ENCODE measurements at regions not wholly inside any gene's neighbourhood (a gene's known extent, or its start where the extent isn't known, plus 50 kb on each side); places are given as distances from the start of the nearest gene placed in this dataset.
A peak's percentile ranks its signal among the peaks of the same experiment; 100 is the strongest.

GRCh38 chr1:172717722-172718465 is 59.0 kb downstream of the FASLG start:
- Histone ChIP-seq H3K4me1 (ENCODE audit: control insufficient read depth in 2 of 2, insufficient read depth in 2 of 2, low read length in 2 of 2) (peaks cover 5 to 13% of the 10 kb centered on the region in 2 donors), H3K9me3 (ENCODE audit: control insufficient read depth in 2 of 2, insufficient read depth in 1 of 2, low read length in 1 of 2) (no peaks in the 10 kb centered on the region), H3K4me3 (ENCODE audit: low read length in 2 of 2) (no peak overlapping the region), H3K27ac (ENCODE audit: low read depth in 1 of 2, low read length in 1 of 2) (no peak overlapping the region), H3K36me3 (ENCODE audit: control insufficient read depth in 2 of 2, insufficient read depth in 2 of 2, low read length in 1 of 2) (no peaks in the 10 kb centered on the region), H3K27me3 (ENCODE audit: control insufficient read depth in 2 of 2, insufficient read depth in 1 of 2, low read length in 1 of 2) (no peaks in the 10 kb centered on the region)
- DNase-seq (ENCODE audit: low read depth in 6 of 9, low spot score in 9 of 9) = no peak
- WGBS = 86% methylated on average over 3 of the region's 3 CpGs

GRCh38 chr1:172719066-172719627 is 60.2 kb downstream of the FASLG start:
- no peaks in the 10 kb centered on the region for H3K36me3 ChIP-seq (ENCODE audit: control insufficient read depth in 2 of 2, insufficient read depth in 2 of 2, low read length in 1 of 2)
- 72% methylated on average over 6 of the region's 6 CpGs for WGBS
- no peaks in the 10 kb centered on the region for H3K27me3 ChIP-seq (ENCODE audit: control insufficient read depth in 2 of 2, insufficient read depth in 1 of 2, low read length in 1 of 2)
- no peak for DNase-seq (ENCODE audit: low read depth in 6 of 9, low spot score in 9 of 9)
- no peak overlapping the region for H3K4me3 ChIP-seq (ENCODE audit: low read length in 2 of 2)
- H3K27ac ChIP-seq (ENCODE audit: low read depth in 1 of 2, low read length in 1 of 2) = no peak overlapping the region
- no peaks in the 10 kb centered on the region for H3K9me3 ChIP-seq (ENCODE audit: control insufficient read depth in 2 of 2, insufficient read depth in 1 of 2, low read length in 1 of 2)
- H3K4me1 ChIP-seq (ENCODE audit: control insufficient read depth in 2 of 2, insufficient read depth in 2 of 2, low read length in 2 of 2) = peaks cover 5 to 13% of the 10 kb centered on the region in 2 donors

- peak in 2 of 9 donors; percentile 62 to 72 for DNase-seq (ENCODE audit: low read depth in 6 of 9, low spot score in 9 of 9)
- Histone ChIP-seq H3K36me3 (ENCODE audit: control insufficient read depth in 2 of 2, insufficient read depth in 2 of 2, low read length in 1 of 2) (no peaks in the 10 kb centered on the region), H3K9me3 (ENCODE audit: control insufficient read depth in 2 of 2, insufficient read depth in 1 of 2, low read length in 1 of 2) (no peaks in the 10 kb centered on the region), H3K27ac (ENCODE audit: low read depth in 1 of 2, low read length in 1 of 2) (no peak overlapping the region), H3K4me3 (ENCODE audit: low read length in 2 of 2) (no peak overlapping the region), H3K4me1 (ENCODE audit: control insufficient read depth in 2 of 2, insufficient read depth in 2 of 2, low read length in 2 of 2) (peaks cover 5 to 13% of the 10 kb centered on the region in 2 donors), H3K27me3 (ENCODE audit: control insufficient read depth in 2 of 2, insufficient read depth in 1 of 2, low read length in 1 of 2) (no peaks in the 10 kb centered on the region)
- 25% methylated on average over 3 of the region's 3 CpGs for WGBS
Observed at GRCh38 chr1:172719694-172720138, 60.8 kb downstream of the FASLG start.

DNA sequence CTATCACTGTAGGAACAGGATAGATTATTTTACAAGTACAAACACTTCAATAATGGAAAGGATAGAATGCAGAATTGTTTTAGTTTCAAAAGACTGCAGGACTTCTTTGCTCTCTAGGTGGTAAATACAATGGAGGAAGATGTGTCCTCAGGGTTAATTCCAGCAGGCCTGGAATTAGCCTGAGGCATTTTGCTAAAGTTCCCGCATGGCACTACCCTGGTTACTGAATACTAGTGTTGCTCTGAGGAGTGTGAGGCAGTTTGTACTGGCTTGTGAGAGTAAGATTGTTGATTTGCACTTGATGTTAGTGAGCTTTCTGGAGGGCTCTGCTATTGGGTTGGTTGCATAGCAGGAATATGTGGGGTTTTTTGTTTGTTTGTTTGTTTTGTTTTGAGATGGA is 61.4 kb downstream of the FASLG start:
- Histone ChIP-seq H3K27me3 (ENCODE audit: control insufficient read depth in 2 of 2, insufficient read depth in 1 of 2, low read length in 1 of 2) (no peaks in the 10 kb centered on the region), H3K4me1 (ENCODE audit: control insufficient read depth in 2 of 2, insufficient read depth in 2 of 2, low read length in 2 of 2) (peaks cover 5 to 13% of the 10 kb centered on the region in 2 donors), H3K4me3 (ENCODE audit: low read length in 2 of 2) (no peak overlapping the region), H3K27ac (ENCODE audit: low read depth in 1 of 2, low read length in 1 of 2) (no peak overlapping the region), H3K36me3 (ENCODE audit: control insufficient read depth in 2 of 2, insufficient read depth in 2 of 2, low read length in 1 of 2) (no peaks in the 10 kb centered on the region), H3K9me3 (ENCODE audit: control insufficient read depth in 2 of 2, insufficient read depth in 1 of 2, low read length in 1 of 2) (no peaks in the 10 kb centered on the region)
- no peak for DNase-seq (ENCODE audit: low read depth in 6 of 9, low spot score in 9 of 9)
- WGBS = 100% methylated on average over 1 of the region's 1 CpG

DNA sequence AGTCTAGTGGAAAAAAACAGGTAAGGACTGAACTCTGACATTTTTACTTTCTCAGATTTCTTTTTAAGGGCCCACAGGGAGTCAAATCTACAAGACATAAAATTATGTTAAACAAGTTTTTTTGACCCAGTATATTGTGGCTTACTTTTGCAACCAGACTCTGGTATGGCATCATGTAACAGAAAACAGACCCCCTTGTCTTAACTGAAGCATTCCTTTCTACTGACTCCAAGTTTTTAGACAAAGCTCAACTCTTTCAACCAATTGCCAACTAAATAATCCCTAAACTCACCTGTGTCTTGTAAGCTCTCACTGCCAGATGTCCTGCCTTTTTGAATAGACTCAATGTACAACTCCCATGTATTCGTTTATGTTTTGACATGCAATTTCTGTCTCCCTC is 64.3 kb downstream of the FASLG start:
- 90% methylated on average over 1 of the region's 1 CpG for WGBS
- Histone ChIP-seq H3K9me3 (ENCODE audit: control insufficient read depth in 2 of 2, insufficient read depth in 1 of 2, low read length in 1 of 2) (peaks cover 0 to 7% of the 10 kb centered on the region in 2 donors), H3K4me3 (ENCODE audit: low read length in 2 of 2) (no peak overlapping the region), H3K27ac (ENCODE audit: low read depth in 1 of 2, low read length in 1 of 2) (no peak overlapping the region), H3K36me3 (ENCODE audit: control insufficient read depth in 2 of 2, insufficient read depth in 2 of 2, low read length in 1 of 2) (no peaks in the 10 kb centered on the region), H3K4me1 (ENCODE audit: control insufficient read depth in 2 of 2, insufficient read depth in 2 of 2, low read length in 2 of 2) (peaks cover 0 to 4% of the 10 kb centered on the region in 2 donors), H3K27me3 (ENCODE audit: control insufficient read depth in 2 of 2, insufficient read depth in 1 of 2, low read length in 1 of 2) (no peaks in the 10 kb centered on the region)
- no peak for DNase-seq (ENCODE audit: low read depth in 6 of 9, low spot score in 9 of 9)

DNA sequence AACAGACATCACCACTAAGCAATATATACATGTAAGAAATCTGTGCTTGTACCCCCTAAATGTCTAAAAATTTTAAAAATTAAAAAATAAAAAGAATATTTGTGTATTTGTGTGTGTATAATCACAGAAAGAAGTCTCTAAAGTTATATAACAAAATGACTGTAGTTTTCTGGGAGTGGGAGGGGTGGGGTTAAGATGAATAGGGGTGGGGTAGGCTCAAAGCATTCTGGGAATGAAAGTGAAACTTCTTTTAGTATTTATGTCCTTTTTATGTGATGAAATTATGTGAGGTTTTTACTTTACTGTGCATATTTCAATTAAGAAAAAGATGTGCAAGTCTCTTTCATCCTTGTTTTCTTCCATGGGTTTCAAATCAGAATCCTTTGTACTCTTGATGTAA is 65.3 kb downstream of the FASLG start:
- Histone ChIP-seq H3K4me1 (ENCODE audit: control insufficient read depth in 2 of 2, insufficient read depth in 2 of 2, low read length in 2 of 2) (peaks cover 0 to 4% of the 10 kb centered on the region in 2 donors), H3K36me3 (ENCODE audit: control insufficient read depth in 2 of 2, insufficient read depth in 2 of 2, low read length in 1 of 2) (no peaks in the 10 kb centered on the region), H3K9me3 (ENCODE audit: control insufficient read depth in 2 of 2, insufficient read depth in 1 of 2, low read length in 1 of 2) (peaks cover 0 to 7% of the 10 kb centered on the region in 2 donors), H3K4me3 (ENCODE audit: low read length in 2 of 2) (no peak overlapping the region), H3K27me3 (ENCODE audit: control insufficient read depth in 2 of 2, insufficient read depth in 1 of 2, low read length in 1 of 2) (no peaks in the 10 kb centered on the region), H3K27ac (ENCODE audit: low read depth in 1 of 2, low read length in 1 of 2) (no peak overlapping the region)
- DNase-seq (ENCODE audit: low read depth in 6 of 9, low spot score in 9 of 9) = no peak

- WGBS = 37% methylated on average over 2 of the region's 2 CpGs
Observed at GRCh38 chr1:172724765-172725613, 66.1 kb downstream of the FASLG start.

GRCh38 chr1:172726740-172727139 is 67.8 kb downstream of the FASLG start:
- WGBS = 54% methylated on average over 2 of the region's 2 CpGs
- Histone ChIP-seq H3K9me3 (ENCODE audit: control insufficient read depth in 2 of 2, insufficient read depth in 1 of 2, low read length in 1 of 2) (peaks cover 0 to 7% of the 10 kb centered on the region in 2 donors), H3K4me1 (ENCODE audit: control insufficient read depth in 2 of 2, insufficient read depth in 2 of 2, low read length in 2 of 2) (no peaks in the 10 kb centered on the region), H3K27me3 (ENCODE audit: control insufficient read depth in 2 of 2, insufficient read depth in 1 of 2, low read length in 1 of 2) (no peaks in the 10 kb centered on the region), H3K36me3 (ENCODE audit: control insufficient read depth in 2 of 2, insufficient read depth in 2 of 2, low read length in 1 of 2) (no peaks in the 10 kb centered on the region), H3K27ac (ENCODE audit: low read depth in 1 of 2, low read length in 1 of 2) (no peak overlapping the region), H3K4me3 (ENCODE audit: low read length in 2 of 2) (no peak overlapping the region)
- no peak for DNase-seq (ENCODE audit: low read depth in 6 of 9, low spot score in 9 of 9)

More at GRCh38 chr1:172724765-172725613, 66.1 kb downstream of the FASLG start:
- Histone ChIP-seq H3K4me1 (ENCODE audit: control insufficient read depth in 2 of 2, insufficient read depth in 2 of 2, low read length in 2 of 2) (peaks cover 0 to 1% of the 10 kb centered on the region in 2 donors), H3K27ac (ENCODE audit: low read depth in 1 of 2, low read length in 1 of 2) (peak overlapping the region in 1 of 2 donors; percentile 18), H3K4me3 (ENCODE audit: low read length in 2 of 2) (no peak overlapping the region), H3K9me3 (ENCODE audit: control insufficient read depth in 2 of 2, insufficient read depth in 1 of 2, low read length in 1 of 2) (peaks cover 0 to 7% of the 10 kb centered on the region in 2 donors), H3K27me3 (ENCODE audit: control insufficient read depth in 2 of 2, insufficient read depth in 1 of 2, low read length in 1 of 2) (no peaks in the 10 kb centered on the region), H3K36me3 (ENCODE audit: control insufficient read depth in 2 of 2, insufficient read depth in 2 of 2, low read length in 1 of 2) (no peaks in the 10 kb centered on the region)
- DNase-seq (ENCODE audit: low read depth in 6 of 9, low spot score in 9 of 9) = no peak
